ENCODE measurements at regions not wholly inside any gene's neighbourhood (a gene's known extent, or its start where the extent isn't known, plus 50 kb on each side); places are given as distances from the start of the nearest gene placed in this dataset.

DNA sequence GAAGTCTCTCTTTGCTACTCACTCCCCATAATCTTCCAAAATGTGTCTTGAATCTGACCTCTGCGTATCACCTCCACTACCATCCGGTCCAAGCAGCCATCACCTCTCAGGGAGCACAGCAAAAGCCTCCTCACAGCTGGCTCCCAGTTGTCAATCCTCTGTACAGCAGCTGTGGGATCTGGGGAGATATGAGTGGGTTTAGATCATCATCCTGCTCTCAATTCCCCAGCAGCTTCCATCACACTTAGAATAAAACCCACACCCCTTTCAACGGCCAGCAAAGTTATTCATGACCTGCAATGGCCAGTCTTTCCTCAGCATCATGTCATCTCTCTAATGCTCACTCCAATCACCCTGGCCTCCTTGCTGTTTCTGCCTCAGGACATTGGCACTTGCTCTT lies 261.6 kb downstream of the PAX3 start:
- Histone ChIP-seq H3K27me3 (ENCODE audit: insufficient read depth, low read length) (peaks cover 11% of the 10 kb centered on the region; the same call in 1 of the 2 replicates), H3K79me2 (ENCODE audit: insufficient read depth, low read length) (no peaks in the 10 kb centered on the region), H3K4me1 (ENCODE audit: control insufficient read depth in 1 of 2, insufficient read depth in 2 of 2, low read length in 2 of 2) (no peaks in the 10 kb centered on the region), H3K9ac (ENCODE audit: low read length) (no peak overlapping the region), H3K9me3 (ENCODE audit: control insufficient read depth in 1 of 2, insufficient read depth in 1 of 2, low read depth in 1 of 2, low read length in 2 of 2) (no peaks in the 10 kb centered on the region), H2AFZ (ENCODE audit: low read depth, low read length, poor library complexity, severe bottlenecking) (no peak overlapping the region), H3K4me2 (ENCODE audit: low read length) (no peak overlapping the region), H3K27ac (ENCODE audit: low read depth, low read length) (no peak overlapping the region), H3K36me3 (ENCODE audit: control insufficient read depth in 1 of 2, insufficient read depth in 2 of 2, low read length in 2 of 2) (no peaks in the 10 kb centered on the region), H4K20me1 (ENCODE audit: insufficient read depth) (no peaks in the 10 kb centered on the region), H3K4me3 (replicated peaks in 1 of 2; ENCODE audit: low read depth in 1 of 2, low read length in 2 of 2) (no peak overlapping the region), H3K9me2 (ENCODE audit: insufficient read depth) (no peaks in the 10 kb centered on the region)
- ChIA-PET RAD21 (ENCODE audit: low non-redundant PET in 1 of 2, low total read pairs in 2 of 2, uncharacterized antibody in 2 of 2, unreplicated experiment in 2 of 2) (no interaction called here), CTCF (interaction anchor here (3.9 kb wide), 1 partner anchor 13 kb away, joined by 48 read pairs; no protein-coding TSS in a partner anchor), POLR2A (no interaction called here)
- no TSS peak for BruUV-seq (replicated peaks)
- ATAC-seq (no peak), DNase-seq (ENCODE audit: low read depth, low spot score) (no peak)
- TF ChIP-seq JUND (IDR thresholded peaks at IDR 0.05) (no peak), YY1 (IDR thresholded peaks at IDR 0.05; ENCODE audit: extremely low read depth, insufficient replicate concordance, low read depth, low read length) (no peak), SIN3A (IDR thresholded peaks at IDR 0.05; ENCODE audit: low read depth) (no peak), ZNF274 (IDR thresholded peaks at IDR 0.05; ENCODE audit: low read depth, low read length) (no peak), EGR1 (IDR thresholded peaks at IDR 0.05; ENCODE audit: low read depth) (no peak), CEBPB (IDR thresholded peaks at IDR 0.05; ENCODE audit: low read depth) (no peak)
- intact Hi-C loops (cut with micrococcal nuclease): loop anchor here (5.0 kb wide), 1 partner anchor 525 kb away; no protein-coding TSS in a partner anchor

DNA sequence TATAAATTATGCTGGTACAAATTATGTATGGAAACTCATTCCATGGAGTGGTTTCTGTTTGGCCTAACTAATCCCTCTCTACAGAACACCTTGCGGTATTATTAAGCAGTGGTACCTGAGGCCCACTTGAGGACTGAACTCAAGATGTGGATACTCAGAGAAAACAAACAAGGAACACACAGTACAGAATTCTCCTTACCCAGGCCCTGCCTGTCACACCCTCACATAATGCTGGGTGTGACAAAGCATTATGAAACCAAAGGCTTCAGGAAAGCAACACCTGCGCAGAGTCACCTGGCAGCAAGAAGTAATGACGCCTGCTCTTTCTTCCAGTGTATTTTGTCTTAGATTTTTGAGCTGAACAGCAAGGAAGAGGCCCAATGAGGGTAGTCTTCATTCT lies 264.7 kb downstream of the PAX3 start:
- no peaks in the 10 kb centered on the region for H3K36me3 ChIP-seq (ENCODE audit: control insufficient read depth in 1 of 2, insufficient read depth in 2 of 2, low read length in 2 of 2)
- H3K27me3 ChIP-seq (ENCODE audit: insufficient read depth, low read length): peaks cover 7% of the 10 kb centered on the region; the same call in 1 of the 2 replicates
- ChIA-PET RAD21 (ENCODE audit: low non-redundant PET in 1 of 2, low total read pairs in 2 of 2, uncharacterized antibody in 2 of 2, unreplicated experiment in 2 of 2) (no interaction called here), CTCF (no interaction called here), POLR2A (no interaction called here)
- H3K4me1 ChIP-seq (ENCODE audit: control insufficient read depth in 1 of 2, insufficient read depth in 2 of 2, low read length in 2 of 2): no peaks in the 10 kb centered on the region
- no peaks in the 10 kb centered on the region for H3K9me3 ChIP-seq (ENCODE audit: control insufficient read depth in 1 of 2, insufficient read depth in 1 of 2, low read depth in 1 of 2, low read length in 2 of 2)
- no peak overlapping the region for H3K9ac ChIP-seq (ENCODE audit: low read length)
- no peak overlapping the region for H3K4me3 ChIP-seq (replicated peaks in 1 of 2; ENCODE audit: low read depth in 1 of 2, low read length in 2 of 2)
- BruUV-seq (replicated peaks): no TSS peak
- no peak overlapping the region for H3K27ac ChIP-seq (ENCODE audit: low read depth, low read length)
- no peaks in the 10 kb centered on the region for H4K20me1 ChIP-seq (ENCODE audit: insufficient read depth)
- TF ChIP-seq FOSL1 (IDR thresholded peaks at IDR 0.05; ENCODE audit: low read depth): no peak
- TF ChIP-seq, protein P1, sequence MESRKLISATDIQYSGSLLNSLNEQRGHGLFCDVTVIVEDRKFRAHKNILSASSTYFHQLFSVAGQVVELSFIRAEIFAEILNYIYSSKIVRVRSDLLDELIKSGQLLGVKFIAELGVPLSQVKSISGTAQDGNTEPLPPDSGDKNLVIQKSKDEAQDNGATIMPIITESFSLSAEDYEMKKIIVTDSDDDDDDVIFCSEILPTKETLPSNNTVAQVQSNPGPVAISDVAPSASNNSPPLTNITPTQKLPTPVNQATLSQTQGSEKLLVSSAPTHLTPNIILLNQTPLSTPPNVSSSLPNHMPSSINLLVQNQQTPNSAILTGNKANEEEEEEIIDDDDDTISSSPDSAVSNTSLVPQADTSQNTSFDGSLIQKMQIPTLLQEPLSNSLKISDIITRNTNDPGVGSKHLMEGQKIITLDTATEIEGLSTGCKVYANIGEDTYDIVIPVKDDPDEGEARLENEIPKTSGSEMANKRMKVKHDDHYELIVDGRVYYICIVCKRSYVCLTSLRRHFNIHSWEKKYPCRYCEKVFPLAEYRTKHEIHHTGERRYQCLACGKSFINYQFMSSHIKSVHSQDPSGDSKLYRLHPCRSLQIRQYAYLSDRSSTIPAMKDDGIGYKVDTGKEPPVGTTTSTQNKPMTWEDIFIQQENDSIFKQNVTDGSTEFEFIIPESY (IDR thresholded peaks at IDR 0.05; ENCODE audit: extremely low read depth, insufficient replicate concordance, low read length): no peak
- no peak overlapping the region for H3K4me2 ChIP-seq (ENCODE audit: low read length)
- DNase-seq (ENCODE audit: low read depth, low spot score) (no peak), ATAC-seq (no peak)
- intact Hi-C loops (cut with micrococcal nuclease): no loop called here
- H3K79me2 ChIP-seq (ENCODE audit: insufficient read depth, low read length): no peaks in the 10 kb centered on the region
- no peaks in the 10 kb centered on the region for H3K9me2 ChIP-seq (ENCODE audit: insufficient read depth)
- no peak overlapping the region for H2AFZ ChIP-seq (ENCODE audit: low read depth, low read length, poor library complexity, severe bottlenecking)

All from HCT116 (cell line).